Esophagus squamous epithelium (tissue), 5 donors: ENCODE measurements at regions not wholly inside any gene's neighbourhood (a gene's known extent, or its start where the extent isn't known, plus 50 kb on each side); places are given as distances from the start of the nearest gene placed in this dataset.

ENCODE experiments used
- DNase-seq: peaks from one replicate; lab custom pipeline; 2025; lab: John Stamatoyannopoulos, UW
- H3K27ac ChIP-seq, 4 donors: fragments of 200-600 bp; sonication (generic); one replicate each; pipeline ENCODE4 v1.5.1; 2016 to 2019; ENCODE audit warnings: mild to moderate bottlenecking in 1 of 4
- H3K27me3 ChIP-seq, 4 donors: fragments of 200-600 bp; sonication (generic); 1 replicate in 3 of 4; 2 replicates in 1 of 4; pipeline versions ENCODE4 v1.5.1 to v1.6.0; 2017 to 2021; ENCODE audit warnings: antibody characterized with exemption in 1 of 4
- H3K36me3 ChIP-seq, 3 donors: fragments of 200-600 bp; sonication (generic); one replicate each; pipeline ENCODE4 v1.5.1; 2016 to 2019
- H3K4me1 ChIP-seq, 3 donors: fragments of 200-600 bp; sonication (generic); one replicate each; pipeline ENCODE4 v1.5.1; 2017 to 2019
- H3K4me3 ChIP-seq, 4 donors: fragments of 200-600 bp; sonication (generic); 1 replicate in 3 of 4; 2 replicates in 1 of 4; pipeline ENCODE4 v1.5.1; 2016 to 2019; ENCODE audit warnings: mild to moderate bottlenecking in 2 of 4, moderate library complexity in 1 of 4
- H3K9me3 ChIP-seq, 3 donors: fragments of 200-600 bp; sonication (generic); one replicate each; pipeline ENCODE4 v1.5.1; 2016 to 2019
- POLR2A ChIP-seq, 4 donors: fragments of 450-650 bp; IDR thresholded peaks; one replicate each; pipeline ENCODE4 v1.6.1; 2017; ENCODE audit warnings: antibody characterized with exemption in 4 of 4, mild to moderate bottlenecking in 4 of 4, moderate library complexity in 3 of 4
- WGBS, 2 donors: methylation state at CpG; one replicate each; pipeline ENCODE4 v1.1.5; 2018; 5-methylcytosine and 5-hydroxymethylcytosine counted together
- intact Hi-C: fragments of 100-400 bp; cut with DNase I; formaldehyde crosslinking; loops from one replicate; pipeline ENCODE4 v1.15.0; 2022
- TF ChIP-seq, protein P1 (sequence below), 6 experiments: fragments of 450-650 bp in 4 of 6; fragments of 200-600 bp in 2 of 6; sonication (generic) in 2 of 6; IDR thresholded peaks; one replicate each; pipeline ENCODE4 v1.5.1; 2016 to 2019; ENCODE audit warnings: antibody characterized with exemption in 6 of 6, mild to moderate bottlenecking in 4 of 6, moderate library complexity in 4 of 6
- donor health status: DM: yes; HTN: yes; CAD: no.

DNA sequence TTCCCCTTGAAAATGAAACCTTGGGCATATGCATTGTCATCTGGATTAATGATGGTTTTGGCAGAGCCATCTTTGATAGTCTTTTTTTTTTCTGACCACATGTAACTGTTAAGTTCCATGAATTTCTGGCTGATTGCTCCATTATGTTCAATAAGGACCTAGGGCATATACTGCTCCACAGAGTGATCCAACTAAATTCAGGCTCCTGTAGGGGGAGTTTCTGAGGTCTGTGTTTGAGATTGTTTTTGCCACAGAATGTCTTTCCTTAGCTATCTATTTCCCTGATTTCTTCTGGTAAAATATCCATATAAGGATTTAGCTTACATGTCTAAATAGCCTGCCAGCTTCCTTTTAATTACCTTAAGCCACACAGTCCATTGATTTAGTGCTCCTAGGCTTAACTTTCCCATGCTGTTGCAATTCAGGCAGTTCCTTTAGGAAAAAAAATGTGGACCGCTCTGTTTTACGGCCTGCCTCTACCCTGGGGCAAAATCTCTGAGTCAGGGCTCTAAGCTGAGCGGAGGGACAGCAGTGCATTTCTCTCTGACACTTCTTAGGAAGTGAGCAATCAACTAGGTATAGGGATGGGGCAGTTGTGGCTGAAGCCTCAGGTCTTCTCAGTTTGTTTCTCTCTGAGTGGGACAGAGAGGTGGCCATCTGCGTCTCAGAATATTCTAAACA is 796.2 kb downstream of the NR2F2 start:
- no peak for TF ChIP-seq POLR2A (IDR thresholded peaks at IDR 0.05)
- TF ChIP-seq, protein P1, sequence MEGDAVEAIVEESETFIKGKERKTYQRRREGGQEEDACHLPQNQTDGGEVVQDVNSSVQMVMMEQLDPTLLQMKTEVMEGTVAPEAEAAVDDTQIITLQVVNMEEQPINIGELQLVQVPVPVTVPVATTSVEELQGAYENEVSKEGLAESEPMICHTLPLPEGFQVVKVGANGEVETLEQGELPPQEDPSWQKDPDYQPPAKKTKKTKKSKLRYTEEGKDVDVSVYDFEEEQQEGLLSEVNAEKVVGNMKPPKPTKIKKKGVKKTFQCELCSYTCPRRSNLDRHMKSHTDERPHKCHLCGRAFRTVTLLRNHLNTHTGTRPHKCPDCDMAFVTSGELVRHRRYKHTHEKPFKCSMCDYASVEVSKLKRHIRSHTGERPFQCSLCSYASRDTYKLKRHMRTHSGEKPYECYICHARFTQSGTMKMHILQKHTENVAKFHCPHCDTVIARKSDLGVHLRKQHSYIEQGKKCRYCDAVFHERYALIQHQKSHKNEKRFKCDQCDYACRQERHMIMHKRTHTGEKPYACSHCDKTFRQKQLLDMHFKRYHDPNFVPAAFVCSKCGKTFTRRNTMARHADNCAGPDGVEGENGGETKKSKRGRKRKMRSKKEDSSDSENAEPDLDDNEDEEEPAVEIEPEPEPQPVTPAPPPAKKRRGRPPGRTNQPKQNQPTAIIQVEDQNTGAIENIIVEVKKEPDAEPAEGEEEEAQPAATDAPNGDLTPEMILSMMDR (IDR thresholded peaks at IDR 0.05) = no peak
- Histone ChIP-seq H3K4me1 (no peaks in the 10 kb centered on the region), H3K4me3 (no peak overlapping the region), H3K27ac (no peak overlapping the region), H3K9me3 (no peaks in the 10 kb centered on the region), H3K36me3 (no peaks in the 10 kb centered on the region), H3K27me3 (no peaks in the 10 kb centered on the region)
- DNase-seq = no peak
- intact Hi-C loops = no loop called here
- WGBS, 2 donors = 75 to 77% methylated on average over 4 of the region's 4 CpGs

DNA sequence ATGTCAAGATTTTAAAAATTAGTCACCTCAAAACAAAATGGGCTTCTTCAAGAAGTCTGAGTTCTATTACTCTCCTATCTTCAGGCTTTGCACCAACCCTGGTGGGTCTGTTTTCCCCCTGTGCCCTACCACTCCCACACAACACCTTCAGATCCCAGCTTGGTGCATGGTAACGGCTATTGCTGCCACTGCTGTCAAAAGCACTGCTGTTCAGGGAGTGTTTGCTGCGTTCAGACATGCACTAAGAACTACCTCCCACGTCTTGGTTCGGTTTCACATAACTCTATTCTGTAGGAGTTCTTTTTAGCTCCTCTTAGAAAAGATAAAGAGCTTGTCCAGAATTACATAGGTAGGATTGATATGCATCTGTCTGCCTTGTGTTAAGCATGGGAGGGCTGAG is 799.2 kb downstream of the NR2F2 start:
- 40 to 53% methylated on average over 4 of the region's 4 CpGs for WGBS, 2 donors
- DNase-seq = no peak
- Histone ChIP-seq H3K4me3 (no peak overlapping the region), H3K4me1 (no peaks in the 10 kb centered on the region), H3K27me3 (no peaks in the 10 kb centered on the region), H3K36me3 (no peaks in the 10 kb centered on the region), H3K27ac (no peak overlapping the region), H3K9me3 (peaks cover 0 to 7% (median 0%) of the 10 kb centered on the region in 3 donors)
- no peak for TF ChIP-seq POLR2A (IDR thresholded peaks at IDR 0.05)
- intact Hi-C loops = no loop called here

DNA sequence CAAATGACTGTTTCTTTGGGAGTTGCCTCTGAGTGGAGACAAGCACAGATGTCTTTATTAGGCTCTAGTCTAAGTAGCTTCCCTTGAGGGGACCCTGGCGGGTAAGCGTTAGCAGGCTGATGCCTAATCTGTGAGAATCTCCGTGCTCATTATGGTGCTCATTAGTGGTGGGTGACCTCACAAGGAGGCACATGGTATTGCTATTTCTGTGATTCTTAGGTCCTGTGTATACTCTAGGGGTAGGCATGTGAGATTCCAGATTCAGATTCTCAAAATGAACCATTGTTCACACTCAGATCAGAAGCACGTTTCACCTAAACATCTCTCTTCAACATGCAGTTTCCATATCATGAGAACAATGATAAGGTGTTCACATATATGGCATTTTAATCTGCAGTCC is 809.7 kb downstream of the NR2F2 start:
- Histone ChIP-seq H3K27ac (no peak overlapping the region), H3K36me3 (no peaks in the 10 kb centered on the region), H3K27me3 (no peaks in the 10 kb centered on the region), H3K4me1 (no peaks in the 10 kb centered on the region), H3K4me3 (no peak overlapping the region), H3K9me3 (no peaks in the 10 kb centered on the region)
- intact Hi-C loops = no loop called here
- 68% methylated on average over 4 of the region's 4 CpGs for WGBS, 2 donors
- TF ChIP-seq, protein P1 (IDR thresholded peaks at IDR 0.05) = no peak
- no peak for TF ChIP-seq POLR2A (IDR thresholded peaks at IDR 0.05)
- DNase-seq = no peak

DNA sequence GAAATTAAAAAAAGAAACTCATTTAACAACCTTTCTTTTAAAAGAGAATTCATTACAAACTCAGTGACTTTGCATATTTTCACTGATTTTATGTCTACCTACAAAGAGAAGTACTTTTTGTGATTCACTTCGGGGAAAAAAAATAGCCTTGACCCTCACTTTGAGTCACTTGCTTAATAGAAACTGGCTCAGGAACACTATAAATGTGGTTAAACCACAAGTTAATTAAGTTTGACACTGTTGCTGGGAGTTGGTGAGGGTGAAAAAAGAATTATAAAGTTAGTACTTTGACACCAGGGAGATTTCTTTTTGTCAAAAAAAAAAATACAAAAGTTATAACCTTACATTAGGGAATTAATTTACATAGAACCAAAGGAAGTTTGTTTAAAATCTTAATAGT is 810.9 kb downstream of the NR2F2 start:
- no peak for DNase-seq
- Histone ChIP-seq H3K27me3 (no peaks in the 10 kb centered on the region), H3K4me1 (no peaks in the 10 kb centered on the region), H3K27ac (no peak overlapping the region), H3K9me3 (no peaks in the 10 kb centered on the region), H3K4me3 (no peak overlapping the region), H3K36me3 (no peaks in the 10 kb centered on the region)
- intact Hi-C loops = no loop called here
- 80 to 84% methylated on average over 1 of the region's 1 CpG for WGBS, 2 donors
- no peak for TF ChIP-seq POLR2A (IDR thresholded peaks at IDR 0.05)
- TF ChIP-seq, protein P1 (IDR thresholded peaks at IDR 0.05) = no peak

DNA sequence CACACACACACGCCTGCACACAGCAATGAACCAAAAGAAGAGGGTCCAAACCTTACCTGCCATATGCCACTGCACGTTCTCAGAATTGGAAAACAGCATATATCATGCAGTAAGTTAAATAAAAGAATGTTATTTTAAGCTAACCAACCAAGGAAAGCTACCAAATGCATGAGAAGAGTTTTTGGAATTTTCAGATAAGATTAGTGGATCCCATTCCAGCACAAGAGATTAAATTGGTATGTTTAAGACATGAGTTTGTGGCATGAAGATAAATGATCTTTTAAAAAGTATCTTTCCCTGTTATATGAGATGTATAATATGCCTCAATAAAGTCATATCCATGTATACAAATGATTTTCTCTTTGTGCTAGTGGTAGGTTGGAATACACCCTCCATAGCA is 811.4 kb downstream of the NR2F2 start:
- Histone ChIP-seq H3K27me3 (no peaks in the 10 kb centered on the region), H3K4me3 (no peak overlapping the region), H3K9me3 (no peaks in the 10 kb centered on the region), H3K27ac (no peak overlapping the region), H3K36me3 (no peaks in the 10 kb centered on the region), H3K4me1 (no peaks in the 10 kb centered on the region)
- 34 to 38% methylated on average over 2 of the region's 2 CpGs for WGBS, 2 donors
- intact Hi-C loops = no loop called here
- TF ChIP-seq, protein P1 (IDR thresholded peaks at IDR 0.05) = no peak
- no peak for TF ChIP-seq POLR2A (IDR thresholded peaks at IDR 0.05)
- DNase-seq = no peak
